ENCODE measurements at regions not wholly inside any gene's neighbourhood (a gene's known extent, or its start where the extent isn't known, plus 50 kb on each side); places are given as distances from the start of the nearest gene placed in this dataset.

DNA sequence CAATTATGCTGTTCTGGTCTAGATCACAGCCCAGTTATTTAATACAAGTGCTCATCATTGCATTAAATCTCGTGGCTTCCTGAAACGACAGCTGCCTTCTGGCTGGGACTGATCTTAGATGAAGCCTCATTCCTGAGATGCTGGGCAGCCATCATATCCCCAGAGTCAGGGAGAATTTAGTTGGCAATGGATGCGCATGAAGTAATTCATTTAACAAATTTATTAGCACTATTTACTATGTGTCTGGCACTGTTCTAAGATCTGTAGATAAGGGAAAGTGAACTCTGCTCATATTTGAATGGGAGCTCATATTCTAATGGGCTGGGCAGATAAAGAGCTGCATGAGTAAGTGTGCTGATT is 244.7 kb downstream of the KCNS3 start:
- DNase-seq = no peak

DNA sequence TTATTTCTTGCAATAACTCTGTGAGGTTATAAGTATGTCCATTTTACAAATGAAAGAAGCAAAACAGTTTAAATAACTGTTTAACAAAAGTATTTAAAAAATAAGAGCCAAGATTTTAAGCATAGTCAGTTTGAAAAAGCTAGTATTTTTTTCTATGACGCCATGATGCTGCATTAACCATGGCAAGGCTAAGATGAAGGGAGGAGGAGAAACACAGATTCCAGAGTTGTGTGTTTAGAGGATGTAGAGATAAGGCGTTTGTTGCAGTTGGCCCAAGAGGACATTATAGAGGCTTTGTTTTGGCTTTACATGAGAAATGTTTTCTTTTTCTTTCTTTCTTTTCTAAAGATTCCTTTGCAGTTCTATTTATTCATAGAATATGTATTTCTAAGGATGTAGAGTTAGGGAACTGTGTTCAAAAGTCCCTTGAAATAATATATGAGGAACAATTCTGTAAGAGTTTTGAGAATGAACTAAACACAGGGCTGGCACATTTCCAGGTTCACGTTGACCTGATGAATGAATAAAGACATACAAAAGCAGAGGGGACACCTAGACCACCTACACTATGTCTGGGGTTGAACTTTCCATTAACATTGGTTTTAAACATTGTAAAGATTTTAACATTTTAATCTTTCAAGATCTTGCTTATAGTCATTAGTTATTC is 244.2 kb downstream of the KCNS3 start:
- no peak for DNase-seq

DNA sequence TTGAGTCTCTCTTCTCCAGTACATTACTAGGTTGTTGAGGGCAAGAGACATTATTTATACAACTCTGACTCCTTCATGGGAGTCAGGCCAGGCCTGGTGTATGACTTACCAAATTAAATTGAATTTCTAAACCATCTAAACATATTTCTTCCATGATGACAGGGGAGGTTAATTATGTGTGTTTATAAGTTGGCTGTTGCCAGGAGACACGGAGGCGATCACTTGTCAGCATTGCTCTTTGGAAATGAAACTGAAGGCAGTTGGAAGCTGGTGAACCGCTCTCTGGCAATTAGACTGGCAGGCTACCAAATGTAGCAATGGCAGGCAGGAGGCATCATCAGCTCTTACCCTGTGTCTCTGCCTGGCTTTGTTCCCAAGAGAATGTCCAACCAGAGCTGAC is 241.4 kb downstream of the KCNS3 start:
- no peak for DNase-seq

DNA sequence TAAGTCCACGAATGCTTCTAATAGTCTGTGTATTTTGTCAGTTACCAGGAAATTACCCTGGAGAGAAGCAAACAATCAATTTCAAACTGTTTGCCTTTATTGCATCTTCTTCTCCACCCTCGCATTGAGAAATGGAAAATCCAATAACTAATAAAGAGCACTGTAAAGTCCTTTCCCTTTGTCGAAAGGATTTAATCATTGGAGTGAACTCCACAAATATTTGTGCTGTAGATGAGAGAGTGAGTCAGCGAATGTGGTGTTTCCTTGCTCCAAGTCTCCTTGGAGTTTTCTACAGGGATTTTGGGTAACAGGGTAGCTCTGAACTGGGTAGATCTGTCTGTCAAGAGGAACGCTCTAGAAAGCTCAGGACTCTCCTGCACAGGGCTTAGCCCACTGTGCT is 240.2 kb downstream of the KCNS3 start:
- no peak for DNase-seq

DNA sequence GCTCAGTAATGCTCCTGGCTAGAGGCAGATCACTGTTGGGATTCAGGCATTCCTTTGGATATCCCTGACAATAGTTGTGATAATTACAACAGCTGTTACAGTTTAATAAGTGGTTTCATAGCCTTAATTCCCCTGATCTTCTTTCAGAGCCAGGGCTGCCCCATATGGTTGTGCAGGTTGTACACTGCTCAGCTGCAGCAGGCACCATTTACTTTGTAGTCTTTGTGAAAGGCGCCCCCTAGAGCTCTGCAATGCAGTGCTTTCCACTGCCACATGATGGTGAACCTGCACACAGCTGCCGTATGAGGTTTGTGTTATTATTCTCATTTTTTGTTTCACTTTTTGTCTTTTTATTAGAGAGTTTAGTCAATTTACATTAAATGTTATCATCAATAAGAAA is 239.1 kb downstream of the KCNS3 start:
- DNase-seq = peak; percentile 52 to 61 (median 57)

DNA sequence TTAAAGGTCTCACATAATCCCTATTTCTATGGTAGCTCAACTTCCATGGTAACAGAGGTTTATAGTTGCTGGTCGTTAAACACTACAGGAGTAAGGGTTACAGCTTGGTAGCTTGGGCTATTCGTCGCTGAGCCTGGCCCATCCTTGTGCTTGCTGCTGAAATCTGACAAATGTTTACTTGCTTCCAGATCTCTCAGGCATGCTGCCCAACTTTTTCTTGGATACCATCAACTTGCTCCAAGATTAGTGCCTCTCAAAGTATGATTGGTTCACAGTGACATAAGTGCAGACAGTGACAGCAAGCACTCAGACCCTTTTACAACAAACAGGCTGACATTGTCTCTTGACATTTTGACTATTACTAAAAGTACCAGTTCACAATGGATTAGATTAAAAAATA is 231.8 kb downstream of the KCNS3 start:
- no peak for DNase-seq

DNA sequence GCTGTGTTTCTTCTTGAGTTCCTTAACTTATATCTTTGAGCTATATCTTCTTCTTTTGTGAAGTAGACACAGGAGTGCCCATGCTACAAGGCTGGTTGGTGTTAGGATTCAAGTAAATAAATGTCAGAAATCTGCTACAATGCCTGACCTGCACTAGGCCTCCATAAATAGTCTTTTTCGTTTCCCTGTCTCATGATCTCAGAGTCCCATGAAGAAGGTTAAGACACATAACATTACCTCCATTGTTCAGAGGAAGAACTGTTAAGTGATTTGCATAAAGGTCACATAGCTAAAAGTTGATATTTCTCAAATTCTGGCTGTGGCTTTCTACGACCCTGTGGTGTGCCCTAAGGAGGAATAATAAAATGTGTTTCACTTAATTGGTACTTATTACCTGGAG is 228.4 kb downstream of the KCNS3 start:
- no peak for DNase-seq

DNA sequence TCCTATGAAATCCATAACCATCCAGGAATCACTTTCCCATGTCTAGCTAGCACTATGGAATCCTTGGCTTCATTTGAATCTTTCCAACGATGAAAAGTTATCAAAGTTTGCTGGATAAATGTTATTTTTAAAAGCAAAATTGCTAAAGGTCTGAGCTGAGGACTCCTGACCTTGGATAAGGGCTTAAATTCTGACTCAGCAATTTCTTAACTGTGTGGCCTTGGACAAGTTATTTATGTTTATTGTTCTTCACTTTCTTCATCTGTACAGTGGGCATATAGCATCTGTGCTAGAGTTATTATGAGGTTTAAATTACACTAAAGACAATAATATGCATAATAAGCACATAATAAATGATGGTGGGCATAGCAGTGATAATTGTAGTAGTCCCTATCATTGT is 227.5 kb downstream of the KCNS3 start:
- no peak for DNase-seq

DNA sequence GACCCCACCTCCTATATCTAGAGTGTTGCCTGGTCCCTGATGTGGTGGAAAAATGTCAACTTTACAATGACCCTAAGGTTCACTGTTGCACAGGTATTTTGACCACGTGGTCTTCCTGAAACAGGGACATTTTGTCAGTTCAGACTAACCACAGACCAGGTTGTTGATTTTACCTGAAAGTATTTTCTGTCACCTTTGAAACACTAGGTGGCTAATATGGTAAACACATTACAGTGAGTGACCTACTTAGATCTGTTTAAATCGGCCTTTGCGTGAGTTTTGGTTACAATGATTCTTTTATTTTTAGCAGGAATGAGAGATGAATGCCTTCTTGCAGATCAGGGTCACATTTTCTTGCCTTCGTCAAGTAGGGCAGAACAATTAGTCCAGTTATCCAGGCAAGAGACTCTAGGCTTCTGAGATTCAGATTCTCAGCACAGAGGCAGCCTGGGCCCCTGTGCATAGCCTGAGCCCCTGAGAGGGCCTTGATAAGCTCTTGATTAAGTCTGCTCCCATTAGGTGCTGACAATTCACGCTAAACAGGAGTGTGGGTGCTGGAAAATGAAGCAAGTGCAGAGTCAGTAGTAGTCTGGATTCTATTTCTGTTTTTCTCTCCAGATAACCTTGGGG is 226.2 kb downstream of the KCNS3 start:
- no peak for DNase-seq

DNA sequence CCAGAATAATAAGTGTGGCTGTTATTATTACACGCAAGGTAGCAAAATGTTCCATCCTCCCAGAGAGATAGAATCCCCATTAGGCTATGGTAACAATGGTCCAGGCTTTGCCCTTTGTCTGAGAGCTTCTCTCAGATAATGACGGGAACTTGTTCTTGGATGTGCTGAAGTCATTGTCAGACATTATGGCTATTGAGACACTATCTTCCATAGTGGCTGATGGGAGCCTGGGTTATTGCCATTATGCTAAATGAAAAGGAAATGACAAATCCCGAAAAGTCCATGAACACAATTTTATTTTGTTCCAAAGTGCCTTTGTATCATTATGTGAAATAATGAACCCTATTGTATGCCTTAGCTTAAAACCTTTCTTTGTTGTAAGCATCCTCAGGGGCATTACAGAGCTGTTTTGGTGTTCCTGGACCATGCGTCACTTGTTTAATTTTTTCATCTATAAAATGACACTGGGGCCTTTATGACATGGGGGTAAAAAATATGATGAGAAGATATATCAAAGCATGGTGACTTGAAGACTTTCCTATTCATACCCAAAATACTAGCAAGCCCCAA is 218.5 kb downstream of the KCNS3 start:
- no peak for DNase-seq

DNA sequence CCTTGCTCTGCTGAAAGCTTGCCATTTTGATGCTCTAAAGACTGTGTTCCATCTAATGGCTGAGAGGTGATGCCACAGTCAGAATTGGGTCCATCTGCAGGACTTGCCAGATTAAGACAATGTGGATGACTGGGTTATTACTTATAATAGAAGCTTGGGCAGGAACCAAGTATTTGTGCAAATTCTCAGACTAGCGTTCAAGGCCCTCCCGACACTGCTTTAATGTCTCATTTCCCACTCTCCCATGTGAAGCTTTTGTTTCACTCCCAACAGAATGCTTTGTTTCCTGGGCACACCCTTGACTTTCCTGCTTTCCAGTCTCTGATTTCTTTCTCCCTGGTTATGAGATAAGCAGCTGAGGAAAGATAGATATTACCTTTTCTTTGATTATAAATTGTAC is 215.8 kb downstream of the KCNS3 start:
- DNase-seq = no peak

DNA sequence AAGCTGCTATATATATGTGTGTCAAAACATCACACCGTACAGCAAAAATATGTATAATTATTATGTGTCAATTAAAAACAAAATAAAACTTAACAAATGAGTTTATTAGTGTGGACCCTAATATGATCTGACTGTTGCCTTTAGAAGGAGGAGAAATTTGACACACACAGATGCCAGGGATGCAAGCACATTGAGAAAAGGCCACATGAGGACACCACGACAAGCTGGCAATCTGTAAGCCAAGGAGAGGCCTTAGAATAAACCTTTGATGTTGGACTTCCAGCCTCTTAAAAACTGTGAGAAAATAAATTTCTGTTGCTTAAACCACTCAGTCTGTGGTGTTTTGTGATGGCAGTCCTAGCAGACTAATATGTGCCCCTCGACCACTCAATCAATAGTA is 214.7 kb downstream of the KCNS3 start:
- DNase-seq = no peak

DNA sequence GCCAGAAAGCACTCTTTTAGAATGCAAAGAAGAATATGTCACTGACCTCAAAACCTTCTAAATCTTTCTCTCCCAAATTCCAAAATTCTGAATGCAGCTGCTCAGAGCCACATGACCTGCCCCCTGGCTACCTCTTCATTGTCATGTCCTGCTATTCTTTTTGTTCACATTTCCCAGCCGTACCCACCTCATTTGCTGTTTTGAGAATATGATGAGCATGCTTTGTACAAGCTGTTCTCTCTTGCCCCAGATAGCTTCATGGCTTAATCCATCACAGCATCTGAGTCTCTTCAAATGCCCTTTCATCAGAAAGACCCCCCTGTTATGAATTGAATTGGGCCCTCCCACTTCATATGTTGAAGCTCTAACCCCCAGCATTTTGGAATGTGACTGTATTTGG is 214.3 kb downstream of the KCNS3 start:
- DNase-seq = no peak

DNA sequence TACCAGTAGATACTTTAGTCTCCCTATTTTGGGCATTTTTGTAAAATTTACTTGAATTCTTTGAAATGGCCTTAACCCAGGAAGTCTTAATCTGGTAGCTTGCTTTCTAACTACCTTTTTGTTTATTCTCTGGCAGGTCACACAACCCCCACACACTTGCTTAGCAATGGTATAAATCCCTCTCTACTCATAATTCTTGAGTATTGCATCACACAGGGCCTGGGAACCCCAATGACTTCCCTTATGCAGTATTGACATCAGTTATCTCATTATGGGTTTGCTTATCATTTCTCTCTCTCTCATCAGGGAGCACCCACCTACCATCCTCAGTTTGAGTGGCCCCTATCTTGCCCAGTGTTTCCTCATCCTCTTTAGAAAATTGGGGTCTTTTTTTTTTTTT is 207.1 kb downstream of the KCNS3 start:
- peak in 1 of 4 experiments; percentile 14 for DNase-seq

DNA sequence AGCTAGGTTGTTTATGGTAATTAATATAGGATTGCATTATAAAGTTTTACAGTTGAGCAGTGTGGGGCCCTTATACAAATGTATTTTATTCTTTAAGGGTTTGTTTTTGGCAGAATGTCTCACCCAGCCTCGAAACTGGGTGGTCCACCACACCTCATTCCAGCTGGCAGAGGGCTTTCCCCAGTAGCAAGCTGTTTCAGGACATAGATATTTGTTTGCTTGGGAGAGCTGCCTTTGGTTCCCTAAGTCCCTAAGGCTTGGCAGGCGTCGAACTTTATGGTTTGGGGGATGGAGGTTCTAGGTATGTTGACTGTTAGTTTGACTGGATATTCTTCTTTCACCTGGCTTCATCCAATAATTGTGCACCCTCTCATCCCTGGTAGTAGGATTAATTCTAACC is 205.9 kb downstream of the KCNS3 start:
- DNase-seq = no peak

DNA sequence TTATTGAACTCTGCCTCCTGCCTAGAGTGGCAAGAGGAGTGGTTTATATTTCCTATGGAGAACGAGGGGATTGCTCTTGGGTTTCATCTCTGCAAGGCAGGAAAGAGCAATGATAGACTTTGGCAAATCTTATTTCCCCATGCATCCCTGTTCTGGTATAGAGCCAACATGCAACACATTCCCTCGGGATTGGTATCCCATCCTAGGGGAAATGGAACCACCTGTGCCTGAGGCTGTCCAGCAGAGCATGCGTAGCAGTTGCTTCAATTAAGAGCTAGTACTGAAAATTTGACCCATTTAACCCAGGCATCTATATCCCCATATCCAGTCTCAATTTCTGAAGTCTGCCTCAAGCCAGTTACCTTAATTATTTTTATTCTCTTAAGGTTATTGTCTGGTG is 205.3 kb downstream of the KCNS3 start:
- no peak for DNase-seq

DNA sequence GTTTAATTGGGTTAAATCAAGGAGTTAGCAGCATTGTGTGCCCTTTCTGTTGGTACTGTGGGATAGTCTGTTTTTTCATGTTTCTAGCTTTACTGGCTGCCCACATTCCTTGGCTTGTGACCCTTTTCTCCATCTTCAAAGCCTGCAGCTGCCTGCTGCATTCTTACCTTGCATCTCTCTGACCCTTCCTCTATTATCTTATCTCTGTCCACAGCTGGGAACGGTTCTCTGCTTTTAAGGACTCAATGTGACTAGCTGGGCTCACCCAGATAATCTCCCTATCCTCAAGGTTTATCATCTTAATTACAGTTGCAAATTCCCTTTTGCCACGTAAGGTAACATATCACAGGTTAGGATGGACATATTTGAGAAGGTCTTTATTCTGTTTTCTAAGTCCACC is 199.7 kb downstream of the KCNS3 start:
- no peak for DNase-seq

DNA sequence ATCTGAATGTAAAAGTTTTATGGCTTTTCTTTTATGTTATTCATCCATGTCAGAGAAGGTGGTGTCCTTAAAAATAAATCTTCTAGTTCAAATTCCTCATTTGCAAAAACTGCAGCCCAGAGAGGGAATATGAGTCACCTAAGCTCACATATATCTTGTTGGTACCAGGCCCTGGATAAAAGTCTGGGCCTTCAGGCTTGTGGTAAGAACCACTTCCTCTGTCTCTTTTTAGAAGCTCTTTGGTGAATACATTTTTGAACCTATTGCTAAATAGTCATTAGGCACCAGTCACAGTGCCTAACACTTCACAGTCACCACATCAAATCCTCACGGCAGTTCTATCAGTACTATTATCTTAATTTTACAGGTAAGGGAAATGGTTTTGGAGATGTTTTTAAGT is 199.2 kb downstream of the KCNS3 start:
- DNase-seq = peak; percentile 1 to 79 (median 44)

DNA sequence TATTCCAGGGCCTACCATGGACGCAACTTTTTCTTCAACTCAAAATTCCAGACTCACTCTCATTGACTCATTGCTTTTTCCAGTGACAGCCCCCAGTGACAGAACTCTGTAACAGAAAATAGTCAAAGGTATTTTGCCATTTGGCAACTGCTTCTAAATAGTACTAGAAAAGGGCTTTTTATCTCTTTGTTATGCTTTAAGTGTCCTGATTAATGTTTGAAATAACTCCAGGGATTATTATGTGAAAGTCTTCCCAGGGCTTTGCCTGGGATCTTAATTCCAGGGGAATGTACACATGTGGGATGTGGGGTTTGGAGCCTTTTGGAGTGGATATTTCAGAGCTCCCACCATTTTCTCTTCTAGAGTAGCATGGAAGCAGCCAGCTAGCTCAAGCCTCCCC is 198.8 kb downstream of the KCNS3 start:
- DNase-seq = no peak

DNA sequence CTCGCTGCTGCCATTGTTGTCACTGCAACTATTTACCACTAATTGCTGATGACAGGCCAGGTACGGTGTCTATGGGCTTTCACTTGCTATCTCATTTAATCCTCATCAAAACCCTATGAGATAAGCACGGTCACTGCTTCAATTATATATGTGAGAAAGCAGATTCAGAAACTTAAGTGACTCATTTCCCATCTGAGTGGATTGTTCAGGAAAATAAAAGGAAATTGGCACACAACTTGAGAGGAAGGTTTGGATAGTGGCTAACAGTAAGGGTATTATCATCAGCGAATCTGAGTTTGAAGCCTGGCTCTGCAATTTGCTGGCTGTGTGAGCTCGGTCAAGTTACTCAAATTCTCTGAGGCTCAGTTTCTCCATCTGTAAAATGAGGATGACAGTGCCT is 196.0 kb downstream of the KCNS3 start:
- no peak for DNase-seq

DNA sequence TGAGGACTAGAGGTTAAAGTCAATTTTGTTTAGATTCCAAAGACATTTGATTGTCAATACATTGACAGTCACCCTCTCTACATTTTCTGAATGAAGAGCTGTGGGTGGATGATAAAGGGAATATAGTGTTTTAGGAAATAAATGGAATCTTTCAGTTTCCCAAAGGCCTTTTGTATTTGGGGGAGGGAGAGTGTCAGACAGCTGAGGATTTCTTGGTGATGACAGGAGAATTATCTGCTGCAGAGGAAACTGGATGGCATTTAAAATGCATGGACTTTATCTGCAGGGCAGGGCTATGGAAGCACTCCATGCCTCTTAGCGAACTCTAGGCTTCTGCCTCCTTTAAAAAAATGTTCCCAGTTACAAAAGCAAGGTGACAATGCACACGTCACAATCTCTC is 195.1 kb downstream of the KCNS3 start:
- no peak for DNase-seq

DNA sequence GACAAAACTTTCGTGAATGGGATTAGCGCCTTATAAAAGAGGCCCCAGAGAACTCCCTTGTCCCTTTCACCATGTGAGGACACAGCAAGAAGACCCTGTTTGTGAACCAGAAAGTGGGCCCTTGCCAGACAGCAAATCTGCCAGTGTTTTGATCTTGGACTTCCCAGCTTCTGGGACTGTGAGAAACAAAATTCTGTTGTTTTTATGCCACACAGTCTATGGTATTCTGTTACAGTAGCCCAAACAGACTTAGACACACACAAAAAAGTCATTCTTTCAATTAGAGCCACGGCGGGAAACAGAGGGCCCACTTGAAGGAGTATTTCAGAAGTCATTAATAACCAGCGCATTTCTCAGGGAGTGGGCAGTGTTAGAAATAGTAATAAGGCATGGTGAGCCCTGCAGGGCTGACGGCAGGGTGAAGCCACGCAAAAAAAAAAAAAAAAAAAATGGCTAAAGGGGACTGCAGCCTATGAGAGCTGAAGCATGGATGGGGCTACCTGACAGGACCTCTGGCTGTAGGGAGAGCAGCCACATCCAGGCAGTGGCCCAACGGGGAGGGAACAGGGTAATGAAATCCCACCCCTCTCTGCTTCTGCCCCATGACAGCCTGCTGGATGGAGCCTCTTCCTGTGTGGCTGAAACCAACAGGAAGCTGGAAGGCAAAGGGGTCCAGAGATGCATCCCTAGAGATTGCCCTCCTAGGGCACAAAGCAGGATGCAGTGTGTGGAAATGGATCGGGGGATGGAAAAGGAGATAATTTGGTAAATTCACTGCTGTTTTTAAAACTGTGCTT is 189.3 kb downstream of the KCNS3 start:
- DNase-seq = no peak

DNA sequence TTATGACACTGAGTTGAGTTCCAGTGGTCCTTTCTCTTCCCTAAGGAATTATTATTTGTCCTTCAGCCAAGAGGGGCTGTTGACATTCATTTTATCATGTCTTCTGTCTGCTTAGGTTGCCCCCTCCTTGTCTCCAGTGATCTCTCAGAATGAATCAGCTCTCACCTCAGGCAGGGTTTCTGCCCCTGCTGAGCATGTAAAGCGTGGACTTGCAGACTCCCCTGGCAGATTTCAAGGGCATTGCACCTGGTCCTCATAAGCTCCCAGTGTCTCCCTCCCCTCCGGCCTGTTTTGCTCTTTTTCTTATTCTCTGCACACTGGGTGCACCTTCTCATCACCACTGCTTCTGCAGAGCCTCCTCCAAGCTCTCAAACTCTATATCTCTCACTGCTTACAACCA is 188.4 kb downstream of the KCNS3 start:
- DNase-seq = no peak

DNA sequence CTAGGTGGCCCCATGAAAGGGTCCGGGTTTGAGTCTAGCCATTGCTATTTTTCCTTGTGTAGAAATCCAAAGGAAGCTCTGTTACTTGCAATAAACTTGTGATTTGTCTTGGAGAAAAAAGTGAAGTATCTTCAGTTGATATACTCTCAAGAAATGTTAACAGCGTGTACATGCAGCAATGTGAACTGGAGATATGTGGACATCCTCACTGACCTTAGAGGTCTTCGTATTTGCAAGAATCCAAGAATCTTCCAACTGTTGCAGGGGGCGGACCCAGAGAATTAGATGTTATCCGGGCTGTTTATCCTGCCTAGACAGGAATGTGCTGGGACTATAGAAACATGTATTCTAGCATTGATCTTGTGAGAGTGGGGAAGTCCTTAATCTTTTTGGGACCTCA is 187.6 kb downstream of the KCNS3 start:
- DNase-seq = no peak

Measured in suppressor macrophage (primary cell).